ENCODE measurements at regions not wholly inside any gene's neighbourhood (a gene's known extent, or its start where the extent isn't known, plus 50 kb on each side); places are given as distances from the start of the nearest gene placed in this dataset.

DNA sequence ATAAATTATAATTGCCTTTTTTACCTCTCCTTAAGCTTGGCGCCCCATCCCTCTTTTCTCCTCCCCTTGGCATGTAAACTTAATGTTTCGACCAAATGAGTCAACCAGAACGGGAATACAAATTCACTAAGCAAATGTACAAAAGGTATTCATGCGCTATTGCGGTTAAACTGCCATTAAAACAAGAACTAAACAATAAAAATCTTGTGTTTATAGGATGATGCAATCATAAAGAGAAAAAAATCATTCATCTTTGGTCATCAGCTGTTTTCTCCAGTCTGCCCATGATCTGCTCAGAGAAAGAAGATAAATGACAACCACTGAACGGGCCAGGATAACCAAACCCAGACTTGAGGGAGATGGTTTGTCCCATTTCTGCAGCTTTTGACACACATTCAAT lies 534.2 kb upstream of the PLXNA2 start:
- no peak overlapping the region for H3K18ac ChIP-seq (ENCODE audit: low read depth in 1 of 2, low read length in 2 of 2)
- H3K9ac ChIP-seq (ENCODE audit: low read length), result no peak overlapping the region
- no peak overlapping the region for H3K4me3 ChIP-seq (ENCODE audit: insufficient read depth in 1 of 2, low read depth in 1 of 2, low read length in 2 of 2)
- no peaks in the 10 kb centered on the region for H3K9me3 ChIP-seq (ENCODE audit: control insufficient read depth, low read length)
- H4K91ac ChIP-seq (ENCODE audit: low read length), result no peak overlapping the region
- H3K4ac ChIP-seq (ENCODE audit: low read depth in 1 of 2, low read length in 2 of 2), result no peak overlapping the region
- H2BK120ac ChIP-seq (ENCODE audit: low read depth, low read length), result no peak overlapping the region
- 89% methylated on average over 4 of the region's 6 CpGs for WGBS
- H2BK15ac ChIP-seq (ENCODE audit: low read depth, poor library complexity, severe bottlenecking), result no peak overlapping the region
- no peak for DNase-seq
- no peak overlapping the region for H4K8ac ChIP-seq (ENCODE audit: low read length)
- no peak overlapping the region for H2AK5ac ChIP-seq (ENCODE audit: low read length, severe bottlenecking)
- H2BK12ac ChIP-seq (ENCODE audit: low read length in 2 of 2), result no peak overlapping the region
- H3K36me3 ChIP-seq (ENCODE audit: control insufficient read depth in 1 of 2, insufficient read depth in 2 of 2, low read depth in 1 of 2, low read length in 2 of 2), result no peaks in the 10 kb centered on the region
- H3K4me1 ChIP-seq (ENCODE audit: control insufficient read depth, insufficient read depth, low read depth, low read length), result no peaks in the 10 kb centered on the region
- no peaks in the 10 kb centered on the region for H3K79me1 ChIP-seq (replicated peaks; ENCODE audit: low read length, poor library complexity, severe bottlenecking)
- H3K4me2 ChIP-seq (ENCODE audit: low read length, poor library complexity, severe bottlenecking), result no peak overlapping the region
- no peaks in the 10 kb centered on the region for H3K27me3 ChIP-seq (ENCODE audit: control insufficient read depth in 1 of 2, insufficient read depth in 1 of 2, low read length in 2 of 2)
- no peak overlapping the region for H3K23ac ChIP-seq (ENCODE audit: low read length in 2 of 2)
- no peak overlapping the region for H3K14ac ChIP-seq (ENCODE audit: low read length in 2 of 2)
- no peak overlapping the region for H3K27ac ChIP-seq (ENCODE audit: low read length, poor library complexity, severe bottlenecking)
- H2BK5ac ChIP-seq (ENCODE audit: low read depth, low read length, poor library complexity, severe bottlenecking), result no peak overlapping the region
- H2AFZ ChIP-seq (ENCODE audit: low read depth, low read length), result no peak overlapping the region

DNA sequence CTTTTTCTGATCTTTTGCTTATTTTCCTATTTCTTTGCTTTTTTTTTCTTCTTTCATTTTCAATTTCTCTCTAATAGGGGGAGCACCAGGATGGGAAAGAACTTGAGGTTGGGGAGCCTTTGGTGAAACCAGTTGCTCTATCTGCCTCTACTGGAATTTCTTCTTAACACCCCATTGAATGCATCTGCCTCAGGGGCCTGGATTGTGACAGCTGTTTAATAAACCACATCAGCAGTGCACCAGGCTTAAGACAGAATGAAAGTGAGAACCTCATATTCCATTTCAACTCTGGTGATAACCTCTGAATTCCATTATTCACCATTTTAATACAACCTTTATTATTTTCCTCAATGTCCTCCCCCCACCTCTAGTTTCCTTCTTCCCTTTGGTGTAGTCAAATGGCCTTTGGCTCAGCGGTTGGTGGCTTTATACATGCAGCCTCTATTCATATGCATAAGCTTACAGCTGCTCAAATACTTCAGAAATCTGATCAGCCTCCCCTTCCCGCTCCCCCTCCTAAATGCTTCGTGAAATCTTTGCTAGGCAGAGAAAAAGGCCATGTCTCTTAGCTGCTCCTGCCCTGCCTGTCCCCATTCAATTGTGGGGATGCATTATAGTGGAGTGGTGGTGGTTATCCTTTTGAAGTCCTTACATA lies 537.3 kb upstream of the PLXNA2 start:
- Histone ChIP-seq H4K8ac (ENCODE audit: low read length) (no peak overlapping the region), H3K4me2 (ENCODE audit: low read length, poor library complexity, severe bottlenecking) (no peak overlapping the region), H4K91ac (ENCODE audit: low read length) (no peak overlapping the region), H2BK5ac (ENCODE audit: low read depth, low read length, poor library complexity, severe bottlenecking) (no peak overlapping the region), H3K4ac (ENCODE audit: low read depth in 1 of 2, low read length in 2 of 2) (no peak overlapping the region), H2AFZ (ENCODE audit: low read depth, low read length) (no peak overlapping the region), H3K14ac (ENCODE audit: low read length in 2 of 2) (no peak overlapping the region), H3K9ac (ENCODE audit: low read length) (no peak overlapping the region), H3K4me3 (ENCODE audit: insufficient read depth in 1 of 2, low read depth in 1 of 2, low read length in 2 of 2) (no peak overlapping the region), H3K9me3 (ENCODE audit: control insufficient read depth, low read length) (no peaks in the 10 kb centered on the region), H3K36me3 (ENCODE audit: control insufficient read depth in 1 of 2, insufficient read depth in 2 of 2, low read depth in 1 of 2, low read length in 2 of 2) (no peaks in the 10 kb centered on the region), H3K18ac (ENCODE audit: low read depth in 1 of 2, low read length in 2 of 2) (no peak overlapping the region), H3K79me1 (replicated peaks; ENCODE audit: low read length, poor library complexity, severe bottlenecking) (no peaks in the 10 kb centered on the region), H3K23ac (ENCODE audit: low read length in 2 of 2) (no peak overlapping the region), H3K27ac (ENCODE audit: low read length, poor library complexity, severe bottlenecking) (no peak overlapping the region), H2BK12ac (ENCODE audit: low read length in 2 of 2) (no peak overlapping the region), H2BK15ac (ENCODE audit: low read depth, poor library complexity, severe bottlenecking) (no peak overlapping the region), H3K4me1 (ENCODE audit: control insufficient read depth, insufficient read depth, low read depth, low read length) (no peaks in the 10 kb centered on the region), H3K27me3 (ENCODE audit: control insufficient read depth in 1 of 2, insufficient read depth in 1 of 2, low read length in 2 of 2) (no peaks in the 10 kb centered on the region), H2AK5ac (ENCODE audit: low read length, severe bottlenecking) (no peak overlapping the region), H2BK120ac (ENCODE audit: low read depth, low read length) (no peak overlapping the region)
- no peak for DNase-seq
- WGBS, result 24% methylated on average over 1 of the region's 3 CpGs

DNA sequence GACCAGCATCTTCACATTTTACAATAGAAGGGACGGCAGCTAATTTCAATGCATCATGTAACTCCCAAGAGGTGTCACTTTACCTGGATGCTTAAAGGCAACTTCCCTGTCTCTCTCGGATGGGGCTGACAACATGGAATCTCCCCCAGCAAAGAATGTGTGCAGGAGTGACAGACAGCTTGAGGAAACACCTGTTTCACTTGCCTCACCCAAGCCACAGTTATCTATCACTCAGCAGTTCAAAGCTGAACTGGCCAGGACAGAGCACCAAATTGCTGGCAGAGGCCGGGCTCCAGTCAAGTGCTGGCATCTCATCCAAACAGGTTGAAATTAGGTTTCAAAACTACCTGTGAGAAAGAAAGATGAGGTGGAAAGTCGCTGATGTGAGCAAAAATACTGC lies 538.0 kb upstream of the PLXNA2 start:
- Histone ChIP-seq H3K4me3 (ENCODE audit: insufficient read depth in 1 of 2, low read depth in 1 of 2, low read length in 2 of 2) (no peak overlapping the region), H2BK120ac (ENCODE audit: low read depth, low read length) (no peak overlapping the region), H3K14ac (ENCODE audit: low read length in 2 of 2) (no peak overlapping the region), H3K9ac (ENCODE audit: low read length) (no peak overlapping the region), H3K4ac (ENCODE audit: low read depth in 1 of 2, low read length in 2 of 2) (no peak overlapping the region), H3K4me2 (ENCODE audit: low read length, poor library complexity, severe bottlenecking) (no peak overlapping the region), H3K4me1 (ENCODE audit: control insufficient read depth, insufficient read depth, low read depth, low read length) (no peaks in the 10 kb centered on the region), H3K18ac (ENCODE audit: low read depth in 1 of 2, low read length in 2 of 2) (no peak overlapping the region), H3K27me3 (ENCODE audit: control insufficient read depth in 1 of 2, insufficient read depth in 1 of 2, low read length in 2 of 2) (no peaks in the 10 kb centered on the region), H3K36me3 (ENCODE audit: control insufficient read depth in 1 of 2, insufficient read depth in 2 of 2, low read depth in 1 of 2, low read length in 2 of 2) (no peaks in the 10 kb centered on the region), H4K8ac (ENCODE audit: low read length) (no peak overlapping the region), H2BK5ac (ENCODE audit: low read depth, low read length, poor library complexity, severe bottlenecking) (no peak overlapping the region), H2AFZ (ENCODE audit: low read depth, low read length) (no peak overlapping the region), H4K91ac (ENCODE audit: low read length) (no peak overlapping the region), H2BK12ac (ENCODE audit: low read length in 2 of 2) (no peak overlapping the region), H3K23ac (ENCODE audit: low read length in 2 of 2) (no peak overlapping the region), H2AK5ac (ENCODE audit: low read length, severe bottlenecking) (no peak overlapping the region), H3K9me3 (ENCODE audit: control insufficient read depth, low read length) (no peaks in the 10 kb centered on the region), H2BK15ac (ENCODE audit: low read depth, poor library complexity, severe bottlenecking) (no peak overlapping the region), H3K27ac (ENCODE audit: low read length, poor library complexity, severe bottlenecking) (no peak overlapping the region), H3K79me1 (replicated peaks; ENCODE audit: low read length, poor library complexity, severe bottlenecking) (no peaks in the 10 kb centered on the region)
- 55% methylated on average over 4 of the region's 4 CpGs for WGBS
- DNase-seq, result no peak

DNA sequence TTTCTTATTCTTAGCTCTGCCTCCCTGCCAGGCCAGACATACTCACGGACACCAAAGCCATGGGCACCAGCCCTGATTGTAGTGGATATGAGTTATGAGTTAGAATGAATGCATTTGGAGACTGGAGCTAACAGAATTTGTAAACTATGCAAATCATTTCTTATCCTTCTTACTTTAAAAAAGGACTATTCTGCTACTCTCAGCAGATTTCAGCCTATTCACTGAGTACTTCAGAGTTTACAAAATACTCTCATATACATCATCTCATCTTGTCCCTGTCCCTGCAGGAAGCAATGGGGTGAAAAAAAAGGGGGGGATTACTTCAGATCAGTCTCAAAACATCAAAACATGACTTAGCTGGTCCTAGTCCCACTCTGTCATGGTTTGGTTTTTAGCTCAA lies 541.4 kb upstream of the PLXNA2 start:
- no peak overlapping the region for H2BK5ac ChIP-seq (ENCODE audit: low read depth, low read length, poor library complexity, severe bottlenecking)

More for the DNA sequence above, 541.4 kb upstream of the PLXNA2 start:
- Histone ChIP-seq H2AK5ac (ENCODE audit: low read length, severe bottlenecking) (no peak overlapping the region), H3K4me2 (ENCODE audit: low read length, poor library complexity, severe bottlenecking) (no peak overlapping the region), H3K27me3 (ENCODE audit: control insufficient read depth in 1 of 2, insufficient read depth in 1 of 2, low read length in 2 of 2) (no peaks in the 10 kb centered on the region), H3K4ac (ENCODE audit: low read depth in 1 of 2, low read length in 2 of 2) (no peak overlapping the region), H2BK15ac (ENCODE audit: low read depth, poor library complexity, severe bottlenecking) (no peak overlapping the region), H3K36me3 (ENCODE audit: control insufficient read depth in 1 of 2, insufficient read depth in 2 of 2, low read depth in 1 of 2, low read length in 2 of 2) (no peaks in the 10 kb centered on the region), H3K23ac (ENCODE audit: low read length in 2 of 2) (no peak overlapping the region), H3K9ac (ENCODE audit: low read length) (no peak overlapping the region), H4K91ac (ENCODE audit: low read length) (no peak overlapping the region), H4K8ac (ENCODE audit: low read length) (no peak overlapping the region), H3K9me3 (ENCODE audit: control insufficient read depth, low read length) (no peaks in the 10 kb centered on the region), H3K4me3 (ENCODE audit: insufficient read depth in 1 of 2, low read depth in 1 of 2, low read length in 2 of 2) (no peak overlapping the region), H3K27ac (ENCODE audit: low read length, poor library complexity, severe bottlenecking) (no peak overlapping the region), H2AFZ (ENCODE audit: low read depth, low read length) (no peak overlapping the region), H3K18ac (ENCODE audit: low read depth in 1 of 2, low read length in 2 of 2) (no peak overlapping the region), H3K4me1 (ENCODE audit: control insufficient read depth, insufficient read depth, low read depth, low read length) (no peaks in the 10 kb centered on the region), H3K14ac (ENCODE audit: low read length in 2 of 2) (no peak overlapping the region), H2BK12ac (ENCODE audit: low read length in 2 of 2) (no peak overlapping the region), H2BK120ac (ENCODE audit: low read depth, low read length) (no peak overlapping the region), H3K79me1 (replicated peaks; ENCODE audit: low read length, poor library complexity, severe bottlenecking) (no peaks in the 10 kb centered on the region)
- WGBS, result 100% methylated on average over 1 of the region's 1 CpG
- no peak for DNase-seq

Measured in mesenchymal stem cell (in vitro differentiated cells and primary cell).